Colonic mucosa (tissue), 4 donors: ENCODE measurements at regions not wholly inside any gene's neighbourhood (a gene's known extent, or its start where the extent isn't known, plus 50 kb on each side); places are given as distances from the start of the nearest gene placed in this dataset.
"Not testable (repeated sequence)": the region's sequence is repeated elsewhere in the genome, so short reads cannot be mapped to it uniquely, and the experiment has no call there.

Source experiments
- DNase-seq: peaks from one replicate; pipeline ENCODE4 v3.0.0-alpha.2; 2020
- H3K27ac ChIP-seq: fragments of 200-600 bp; one replicate; pipeline ENCODE4 v1.8.0; 2021
- H3K27me3 ChIP-seq: fragments of 200-600 bp; one replicate; pipeline ENCODE4 v1.8.0; 2021
- H3K36me3 ChIP-seq: fragments of 200-600 bp; one replicate; pipeline ENCODE4 v1.8.0; 2021
- H3K4me1 ChIP-seq: fragments of 200-600 bp; one replicate; pipeline ENCODE4 v1.8.0; 2021; ENCODE audit warnings: mild to moderate bottlenecking
- H3K4me3 ChIP-seq: fragments of 200-600 bp; one replicate; pipeline ENCODE4 v1.8.0; 2021
- H3K9ac ChIP-seq, 2 donors: one replicate each; pipeline ENCODE4 v1.7.0; 2013; ENCODE audit warnings: control low read depth in 2 of 2, low read depth in 2 of 2, low read length in 2 of 2
- H3K9me3 ChIP-seq: fragments of 200-600 bp; one replicate; pipeline ENCODE4 v1.8.0; 2021
- intact Hi-C: fragments of 100-400 bp; cut with DNase I; formaldehyde crosslinking; loops from one replicate; pipeline ENCODE4 v1.14.1; 2022
- TF ChIP-seq, protein P1 (sequence below): fragments of 200-600 bp; IDR thresholded peaks from one replicate; pipeline ENCODE4 v1.8.0; 2022; ENCODE audit warnings: antibody characterized with exemption, mild to moderate bottlenecking
- donor health status: healthy.
- donor health status: DM: no; HTN: no; CAD: no.
- donor health status: DM: no; HTN: no; CAD: no.

- H3K9ac ChIP-seq: no peak overlapping the region
- no peak for DNase-seq
- H3K4me1 ChIP-seq: no peaks in the 10 kb centered on the region
- H3K4me3 ChIP-seq: no peak overlapping the region
- H3K9me3 ChIP-seq: no peaks in the 10 kb centered on the region
- no peaks in the 10 kb centered on the region for H3K27me3 ChIP-seq
- TF ChIP-seq, protein P1, sequence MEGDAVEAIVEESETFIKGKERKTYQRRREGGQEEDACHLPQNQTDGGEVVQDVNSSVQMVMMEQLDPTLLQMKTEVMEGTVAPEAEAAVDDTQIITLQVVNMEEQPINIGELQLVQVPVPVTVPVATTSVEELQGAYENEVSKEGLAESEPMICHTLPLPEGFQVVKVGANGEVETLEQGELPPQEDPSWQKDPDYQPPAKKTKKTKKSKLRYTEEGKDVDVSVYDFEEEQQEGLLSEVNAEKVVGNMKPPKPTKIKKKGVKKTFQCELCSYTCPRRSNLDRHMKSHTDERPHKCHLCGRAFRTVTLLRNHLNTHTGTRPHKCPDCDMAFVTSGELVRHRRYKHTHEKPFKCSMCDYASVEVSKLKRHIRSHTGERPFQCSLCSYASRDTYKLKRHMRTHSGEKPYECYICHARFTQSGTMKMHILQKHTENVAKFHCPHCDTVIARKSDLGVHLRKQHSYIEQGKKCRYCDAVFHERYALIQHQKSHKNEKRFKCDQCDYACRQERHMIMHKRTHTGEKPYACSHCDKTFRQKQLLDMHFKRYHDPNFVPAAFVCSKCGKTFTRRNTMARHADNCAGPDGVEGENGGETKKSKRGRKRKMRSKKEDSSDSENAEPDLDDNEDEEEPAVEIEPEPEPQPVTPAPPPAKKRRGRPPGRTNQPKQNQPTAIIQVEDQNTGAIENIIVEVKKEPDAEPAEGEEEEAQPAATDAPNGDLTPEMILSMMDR: no peak
- no peaks in the 10 kb centered on the region for H3K36me3 ChIP-seq
- intact Hi-C loops: no loop called here
- no peak overlapping the region for H3K27ac ChIP-seq
Measured at GRCh38 chr9:20242510-20243189, 379.6 kb downstream of the MLLT3 start.

DNA sequence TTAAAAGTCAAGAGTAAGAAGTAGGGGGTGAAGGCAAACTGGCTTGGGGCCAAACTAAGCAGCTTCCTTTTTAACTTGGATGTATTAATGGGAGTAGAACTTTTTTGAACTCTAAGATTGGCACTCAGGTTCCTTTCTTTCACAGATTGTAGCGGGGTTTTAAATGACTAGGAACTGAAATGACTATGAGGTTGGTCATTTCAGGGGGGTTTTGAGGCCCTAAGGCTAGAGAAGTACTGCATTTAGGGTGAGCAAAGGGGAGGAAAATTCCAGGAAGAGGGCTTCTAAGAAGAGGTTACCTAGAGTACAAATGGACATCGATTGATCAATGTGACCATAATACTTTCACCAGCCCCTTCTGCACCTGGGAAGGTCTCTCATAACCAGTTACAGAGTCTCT is 381.8 kb downstream of the MLLT3 start:
- no peak overlapping the region for H3K9ac ChIP-seq
- no peaks in the 10 kb centered on the region for H3K27me3 ChIP-seq
- intact Hi-C loops: no loop called here
- no peak for DNase-seq
- no peak overlapping the region for H3K4me3 ChIP-seq
- no peaks in the 10 kb centered on the region for H3K36me3 ChIP-seq
- H3K4me1 ChIP-seq: no peaks in the 10 kb centered on the region
- no peaks in the 10 kb centered on the region for H3K9me3 ChIP-seq
- H3K27ac ChIP-seq: no peak overlapping the region
- TF ChIP-seq, protein P1: no peak

DNA sequence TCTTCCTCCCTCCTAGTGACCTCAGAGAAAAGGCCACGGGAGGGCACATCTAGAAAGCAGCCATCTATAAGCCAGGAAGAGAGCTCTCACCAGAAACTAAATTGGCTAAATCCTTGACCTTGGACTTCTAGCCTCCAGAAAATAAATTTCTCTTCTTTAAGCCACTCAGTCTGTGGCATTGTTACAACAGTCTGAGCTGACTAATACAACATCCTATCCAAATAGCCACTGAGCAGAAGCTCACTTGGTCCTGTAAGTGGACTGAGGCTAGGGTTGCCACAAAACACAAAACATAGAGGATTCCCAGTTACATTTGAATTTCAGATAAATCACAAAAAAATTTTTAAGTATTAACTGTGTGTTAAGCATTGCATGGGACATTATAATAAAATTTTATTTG is 383.4 kb downstream of the MLLT3 start:
- no peak overlapping the region for H3K4me3 ChIP-seq
- no peaks in the 10 kb centered on the region for H3K4me1 ChIP-seq
- H3K27me3 ChIP-seq: no peaks in the 10 kb centered on the region
- H3K36me3 ChIP-seq: no peaks in the 10 kb centered on the region
- TF ChIP-seq, protein P1: no peak
- intact Hi-C loops: no loop called here
- no peak overlapping the region for H3K9ac ChIP-seq
- no peak overlapping the region for H3K27ac ChIP-seq
- no peak for DNase-seq
- no peaks in the 10 kb centered on the region for H3K9me3 ChIP-seq

- intact Hi-C loops: no loop called here
- Histone ChIP-seq H3K4me1 (no peaks in the 10 kb centered on the region), H3K27ac (no peak overlapping the region), H3K36me3 (no peaks in the 10 kb centered on the region), H3K9ac (no peak overlapping the region), H3K27me3 (no peaks in the 10 kb centered on the region), H3K9me3 (no peaks in the 10 kb centered on the region), H3K4me3 (no peak overlapping the region)
- TF ChIP-seq, protein P1: no peak
- DNase-seq: no peak
Measured at GRCh38 chr9:20237686-20238085, 384.6 kb downstream of the MLLT3 start.

DNA sequence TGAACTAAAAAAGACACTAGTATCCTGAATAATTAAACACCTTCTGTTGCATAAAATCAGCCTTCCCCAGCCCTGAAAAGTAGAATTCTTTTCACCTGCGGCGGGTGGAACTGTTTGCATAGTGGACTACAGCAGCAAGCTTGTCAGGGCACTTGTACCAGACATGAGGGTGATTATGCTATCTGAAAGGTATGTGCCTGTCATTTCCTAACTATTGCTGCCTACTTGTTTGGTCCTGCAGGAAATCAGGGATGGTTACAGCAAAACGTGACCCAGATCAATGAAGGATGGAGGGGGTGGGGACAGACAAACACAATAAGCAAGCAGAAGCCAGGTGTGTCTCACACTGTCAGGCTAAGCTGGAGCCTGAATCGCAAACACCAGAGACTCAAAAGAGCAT is 385.6 kb downstream of the MLLT3 start:
- TF ChIP-seq, protein P1: no peak
- H3K9ac ChIP-seq: no peak overlapping the region
- intact Hi-C loops: no loop called here
- H3K9me3 ChIP-seq: no peaks in the 10 kb centered on the region
- H3K4me1 ChIP-seq: no peaks in the 10 kb centered on the region
- H3K27me3 ChIP-seq: no peaks in the 10 kb centered on the region
- no peaks in the 10 kb centered on the region for H3K36me3 ChIP-seq
- DNase-seq: no peak
- no peak overlapping the region for H3K4me3 ChIP-seq
- H3K27ac ChIP-seq: no peak overlapping the region

- H3K9me3 ChIP-seq, H3K27ac ChIP-seq, H3K36me3 ChIP-seq, H3K27me3 ChIP-seq, H3K9ac ChIP-seq, DNase-seq, intact Hi-C loops, H3K4me3 ChIP-seq, H3K4me1 ChIP-seq: not testable (repeated sequence)
Measured at GRCh38 chr9:20235206-20235605, 387.1 kb downstream of the MLLT3 start.
